Gastrocnemius medialis (tissue), 4 donors: ENCODE measurements at regions not wholly inside any gene's neighbourhood (a gene's known extent, or its start where the extent isn't known, plus 50 kb on each side); places are given as distances from the start of the nearest gene placed in this dataset.

Experiments
- ATAC-seq, 2 donors: fragments of 150-250 bp; one replicate each; pipeline ENCODE4 v1.9.1; 2016
- DNase-seq, 2 donors: peaks; one replicate each; pipeline ENCODE4 v3.0.0-alpha.2; 2019
- H3K27ac ChIP-seq, 4 donors: fragments of 200-600 bp; sonication (generic); 1 replicate in 1 of 4; 2 replicates in 3 of 4; pipeline ENCODE4 v1.5.1; 2016 to 2018; ENCODE audit warnings: mild to moderate bottlenecking in 2 of 4, moderate library complexity in 1 of 4
- H3K27me3 ChIP-seq, 3 donors: fragments of 200-600 bp; sonication (generic) in 2 of 3; 1 replicate in 1 of 3; 2 replicates in 2 of 3; pipeline versions ENCODE4 v1.5.1 to v1.6.0; 2016 to 2019; ENCODE audit warnings: mild to moderate bottlenecking in 1 of 3, moderate library complexity in 1 of 3
- H3K36me3 ChIP-seq, 2 donors: fragments of 200-600 bp; sonication (generic) in 1 of 2; one replicate each; pipeline ENCODE4 v1.5.1; 2017 to 2018
- H3K4me1 ChIP-seq, 2 donors: fragments of 200-600 bp; sonication (generic) in 1 of 2; one replicate each; pipeline ENCODE4 v1.5.1; 2016 to 2017; ENCODE audit warnings: mild to moderate bottlenecking in 2 of 2
- H3K4me3 ChIP-seq, 4 donors: fragments of 200-600 bp; sonication (generic) in 3 of 4; 1 replicate in 1 of 4; 2 replicates in 3 of 4; pipeline ENCODE4 v1.5.1; 2016 to 2019; ENCODE audit warnings: mild to moderate bottlenecking in 2 of 4
- H3K9me3 ChIP-seq, 3 donors: fragments of 200-600 bp; sonication (generic) in 2 of 3; 1 replicate in 1 of 3; 2 replicates in 2 of 3; pipeline ENCODE4 v1.5.1; 2016 to 2019
- POLR2A ChIP-seq, 2 donors: fragments of 450-650 bp; IDR thresholded peaks; one replicate each; pipeline ENCODE4 v1.6.1; 2017; ENCODE audit warnings: antibody characterized with exemption in 2 of 2, mild to moderate bottlenecking in 2 of 2, moderate library complexity in 2 of 2
- in situ Hi-C, 4 donors: fragments of 200-750 bp; cut with MboI; loops; one replicate each; pipeline versions ENCODE4 v1.15.0 to v1.8.0; 2017; ENCODE audit warnings: low sequenced_read_pairs in 4 of 4
- intact Hi-C: fragments of 100-400 bp; cut with DNase I; formaldehyde crosslinking; loops from one replicate; pipeline ENCODE4 v1.15.1; 2023; ENCODE audit warnings: low total_unique reads
- TF ChIP-seq, protein P1 (sequence below), 5 experiments: fragments of 450-650 bp in 3 of 5; fragments of 200-600 bp in 2 of 5; sonication (generic) in 2 of 5; IDR thresholded peaks in 4 of 5; conservative IDR thresholded peaks in 1 of 5; 1 replicate in 4 of 5; 2 replicates in 1 of 5; pipeline ENCODE4 v1.5.1; 2016 to 2019; ENCODE audit warnings: antibody characterized with exemption in 5 of 5, mild to moderate bottlenecking in 3 of 5, moderate library complexity in 3 of 5

DNA sequence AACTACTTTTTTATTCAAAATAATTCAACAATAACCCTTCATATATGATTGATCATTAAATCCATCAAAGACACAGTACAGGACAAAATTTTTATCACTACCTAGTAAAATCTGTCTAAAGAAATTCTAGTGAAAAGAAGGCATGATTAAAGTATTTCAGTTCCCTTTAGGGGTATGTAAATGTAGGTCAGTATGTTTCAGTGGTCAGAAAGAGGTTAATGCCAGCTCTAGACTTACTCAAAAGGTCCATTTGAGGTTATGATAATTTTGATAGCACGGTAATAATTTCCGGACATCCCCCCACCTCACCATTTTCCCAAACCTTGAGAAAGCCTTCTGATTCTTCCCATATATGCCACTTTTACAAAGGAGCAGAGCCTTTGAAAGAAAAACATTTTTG, 193.5 kb upstream of the ID4 start:
- DNase-seq (no peak), ATAC-seq (no peak)
- Histone ChIP-seq H3K36me3 (no peaks in the 10 kb centered on the region), H3K4me3 (no peak overlapping the region), H3K27me3 (no peaks in the 10 kb centered on the region), H3K9me3 (no peaks in the 10 kb centered on the region), H3K4me1 (no peaks in the 10 kb centered on the region), H3K27ac (no peak overlapping the region)
- intact Hi-C loops, result no loop called here
- in situ Hi-C loops, result no loop called here
- TF ChIP-seq, protein P1, sequence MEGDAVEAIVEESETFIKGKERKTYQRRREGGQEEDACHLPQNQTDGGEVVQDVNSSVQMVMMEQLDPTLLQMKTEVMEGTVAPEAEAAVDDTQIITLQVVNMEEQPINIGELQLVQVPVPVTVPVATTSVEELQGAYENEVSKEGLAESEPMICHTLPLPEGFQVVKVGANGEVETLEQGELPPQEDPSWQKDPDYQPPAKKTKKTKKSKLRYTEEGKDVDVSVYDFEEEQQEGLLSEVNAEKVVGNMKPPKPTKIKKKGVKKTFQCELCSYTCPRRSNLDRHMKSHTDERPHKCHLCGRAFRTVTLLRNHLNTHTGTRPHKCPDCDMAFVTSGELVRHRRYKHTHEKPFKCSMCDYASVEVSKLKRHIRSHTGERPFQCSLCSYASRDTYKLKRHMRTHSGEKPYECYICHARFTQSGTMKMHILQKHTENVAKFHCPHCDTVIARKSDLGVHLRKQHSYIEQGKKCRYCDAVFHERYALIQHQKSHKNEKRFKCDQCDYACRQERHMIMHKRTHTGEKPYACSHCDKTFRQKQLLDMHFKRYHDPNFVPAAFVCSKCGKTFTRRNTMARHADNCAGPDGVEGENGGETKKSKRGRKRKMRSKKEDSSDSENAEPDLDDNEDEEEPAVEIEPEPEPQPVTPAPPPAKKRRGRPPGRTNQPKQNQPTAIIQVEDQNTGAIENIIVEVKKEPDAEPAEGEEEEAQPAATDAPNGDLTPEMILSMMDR (IDR thresholded peaks at IDR 0.05 in 4 of 5, conservative IDR thresholded peaks at IDR 0.05 in 1 of 5), result no peak
- TF ChIP-seq POLR2A (IDR thresholded peaks at IDR 0.05), result no peak

DNA sequence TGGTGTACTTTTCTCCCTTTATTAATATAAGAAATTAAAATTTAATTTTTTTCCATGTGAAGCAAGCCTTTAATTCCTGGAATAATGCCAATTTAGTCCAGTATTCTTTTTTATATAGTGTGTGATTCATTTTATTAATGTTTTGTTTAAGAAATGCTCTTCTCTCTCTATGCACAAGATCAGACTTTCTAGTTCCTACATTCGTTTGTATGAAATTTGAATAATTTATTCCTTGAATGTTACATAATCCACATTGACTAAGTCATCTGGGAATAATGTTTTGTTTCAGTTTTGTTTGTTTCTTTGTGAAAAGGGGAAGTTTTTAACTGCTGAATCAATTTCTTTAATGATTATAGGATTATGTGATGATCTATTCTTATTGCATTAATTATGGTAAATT, 181.4 kb upstream of the ID4 start:
- Histone ChIP-seq H3K36me3 (no peaks in the 10 kb centered on the region), H3K9me3 (no peaks in the 10 kb centered on the region), H3K4me3 (no peak overlapping the region), H3K27ac (no peak overlapping the region), H3K4me1 (no peaks in the 10 kb centered on the region), H3K27me3 (no peaks in the 10 kb centered on the region)
- no peak for TF ChIP-seq POLR2A (IDR thresholded peaks at IDR 0.05)
- TF ChIP-seq, protein P1 (IDR thresholded peaks at IDR 0.05 in 4 of 5, conservative IDR thresholded peaks at IDR 0.05 in 1 of 5), result no peak
- in situ Hi-C loops (no loop called here), intact Hi-C loops (no loop called here)
- ATAC-seq, result no peak
- no peak for DNase-seq

DNA sequence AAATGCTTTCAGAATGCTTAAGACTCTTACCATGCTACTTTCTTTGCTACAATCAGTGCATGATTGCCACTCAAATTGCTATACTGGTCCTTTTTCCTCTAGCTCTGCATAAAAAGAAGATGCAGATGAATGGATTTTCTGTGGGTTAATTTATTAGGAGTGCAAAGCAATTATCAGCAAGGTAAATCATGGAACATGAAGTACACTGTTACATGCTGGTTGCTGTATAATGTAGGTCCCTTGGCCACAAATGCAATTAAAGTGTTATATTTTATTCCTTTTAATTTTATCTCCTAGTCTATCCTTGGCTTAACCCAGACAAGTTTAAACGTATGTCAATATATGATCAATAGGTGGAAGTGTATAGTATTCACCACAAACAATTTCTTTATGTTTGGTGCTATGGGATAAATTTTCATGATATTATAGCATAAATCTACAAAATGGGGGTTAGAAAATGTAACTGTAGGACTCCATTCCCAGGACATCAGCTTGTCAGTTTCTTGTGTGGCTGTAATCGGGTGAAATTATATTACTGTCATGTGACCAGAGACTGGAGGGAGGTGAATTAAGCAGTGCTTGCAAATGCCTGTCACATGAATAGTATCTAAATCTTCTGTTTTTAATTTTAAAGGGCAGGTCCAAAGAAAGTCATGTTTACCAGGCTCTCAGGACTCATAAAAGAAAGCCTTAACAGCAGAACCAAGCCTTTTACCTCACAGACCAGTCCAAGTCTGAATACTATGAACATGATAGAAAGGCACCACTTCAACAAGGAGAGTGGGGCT, 176.9 kb upstream of the ID4 start:
- intact Hi-C loops, result no loop called here
- DNase-seq (no peak), ATAC-seq (no peak)
- Histone ChIP-seq H3K36me3 (no peaks in the 10 kb centered on the region), H3K27me3 (no peaks in the 10 kb centered on the region), H3K9me3 (no peaks in the 10 kb centered on the region), H3K4me1 (no peaks in the 10 kb centered on the region), H3K27ac (no peak overlapping the region), H3K4me3 (no peak overlapping the region)
- no peak for TF ChIP-seq POLR2A (IDR thresholded peaks at IDR 0.05)
- TF ChIP-seq, protein P1 (IDR thresholded peaks at IDR 0.05 in 4 of 5, conservative IDR thresholded peaks at IDR 0.05 in 1 of 5), result no peak
- in situ Hi-C loops, result no loop called here

DNA sequence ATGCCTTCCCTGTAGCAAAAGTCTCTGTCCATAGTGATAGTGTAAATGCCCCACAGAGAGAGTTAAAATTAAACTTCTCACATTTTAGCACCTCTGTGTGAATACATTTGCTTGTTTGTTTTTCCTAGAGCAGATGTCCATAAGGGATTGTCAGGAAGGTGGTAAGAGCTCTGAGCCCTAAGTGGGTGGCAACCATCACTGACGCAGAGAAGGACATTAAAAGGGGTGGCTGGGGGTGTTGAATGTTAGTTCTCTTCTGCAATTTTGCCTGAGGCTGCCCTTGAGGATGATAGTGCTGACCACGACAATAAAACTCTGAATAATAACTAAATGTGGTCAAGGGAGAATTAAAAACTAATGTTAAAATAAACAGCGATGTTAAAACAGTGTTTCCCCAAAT, 174.3 kb upstream of the ID4 start:
- H3K27me3 ChIP-seq, result no peaks in the 10 kb centered on the region
- H3K4me1 ChIP-seq, result no peaks in the 10 kb centered on the region
- H3K27ac ChIP-seq, result no peak overlapping the region
- TF ChIP-seq, protein P1 (IDR thresholded peaks at IDR 0.05 in 4 of 5, conservative IDR thresholded peaks at IDR 0.05 in 1 of 5), result no peak
- no peak for TF ChIP-seq POLR2A (IDR thresholded peaks at IDR 0.05)
- ATAC-seq (no peak), DNase-seq (no peak)
- in situ Hi-C loops, result no loop called here
- no peak overlapping the region for H3K4me3 ChIP-seq
- intact Hi-C loops, result no loop called here
- no peaks in the 10 kb centered on the region for H3K9me3 ChIP-seq
- H3K36me3 ChIP-seq, result no peaks in the 10 kb centered on the region

DNA sequence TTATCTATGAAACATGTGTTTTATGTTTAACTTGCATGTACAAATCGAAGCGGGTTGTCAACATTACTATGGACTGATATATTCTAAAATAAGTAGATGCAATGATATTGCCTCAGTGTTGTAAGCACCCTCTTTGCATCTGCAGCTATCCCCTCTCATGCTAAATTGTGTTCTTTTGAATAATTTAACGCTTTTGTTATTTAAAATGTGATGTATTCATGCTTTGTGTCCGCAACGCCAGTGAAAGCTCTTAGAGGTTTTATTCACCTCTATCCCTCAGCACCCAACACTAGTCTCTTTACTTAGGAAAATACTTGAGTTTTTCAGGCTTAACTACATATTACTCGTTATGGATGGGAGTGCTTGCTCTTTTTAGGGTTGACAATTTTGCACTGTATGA, 173.7 kb upstream of the ID4 start:
- no peak for ATAC-seq
- H3K36me3 ChIP-seq, result no peaks in the 10 kb centered on the region
- in situ Hi-C loops, result no loop called here

More for the DNA sequence above, 173.7 kb upstream of the ID4 start:
- Histone ChIP-seq H3K4me3 (no peak overlapping the region), H3K9me3 (no peaks in the 10 kb centered on the region), H3K27ac (no peak overlapping the region), H3K4me1 (no peaks in the 10 kb centered on the region), H3K27me3 (no peaks in the 10 kb centered on the region)
- intact Hi-C loops, result no loop called here
- TF ChIP-seq POLR2A (IDR thresholded peaks at IDR 0.05), result no peak
- TF ChIP-seq, protein P1 (IDR thresholded peaks at IDR 0.05 in 4 of 5, conservative IDR thresholded peaks at IDR 0.05 in 1 of 5), result no peak
- no peak for DNase-seq
